ENCODE measurements at regions not wholly inside any gene's neighbourhood (a gene's known extent, or its start where the extent isn't known, plus 50 kb on each side); places are given as distances from the start of the nearest gene placed in this dataset.

DNA sequence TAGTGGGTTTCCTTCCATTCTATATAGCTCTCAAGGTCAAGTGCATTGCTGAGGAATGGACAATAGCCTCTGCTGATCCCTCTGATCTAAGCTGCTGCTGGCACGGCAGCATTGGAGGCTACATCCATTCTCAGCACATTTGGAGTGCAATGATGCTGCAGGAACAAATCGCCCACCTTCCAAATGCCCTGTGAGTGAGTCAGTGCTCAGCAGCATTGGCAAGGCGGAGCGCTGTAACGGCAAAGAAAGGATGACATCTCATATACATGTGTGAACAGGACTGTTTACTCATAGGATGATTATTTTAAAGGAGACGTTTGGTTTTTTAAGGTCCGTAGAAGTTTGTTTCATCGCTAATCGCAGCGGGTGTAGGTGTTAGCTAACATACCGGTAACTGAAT is 408.7 kb downstream of the ARHGEF28 start:
- TF ChIP-seq, protein P1, sequence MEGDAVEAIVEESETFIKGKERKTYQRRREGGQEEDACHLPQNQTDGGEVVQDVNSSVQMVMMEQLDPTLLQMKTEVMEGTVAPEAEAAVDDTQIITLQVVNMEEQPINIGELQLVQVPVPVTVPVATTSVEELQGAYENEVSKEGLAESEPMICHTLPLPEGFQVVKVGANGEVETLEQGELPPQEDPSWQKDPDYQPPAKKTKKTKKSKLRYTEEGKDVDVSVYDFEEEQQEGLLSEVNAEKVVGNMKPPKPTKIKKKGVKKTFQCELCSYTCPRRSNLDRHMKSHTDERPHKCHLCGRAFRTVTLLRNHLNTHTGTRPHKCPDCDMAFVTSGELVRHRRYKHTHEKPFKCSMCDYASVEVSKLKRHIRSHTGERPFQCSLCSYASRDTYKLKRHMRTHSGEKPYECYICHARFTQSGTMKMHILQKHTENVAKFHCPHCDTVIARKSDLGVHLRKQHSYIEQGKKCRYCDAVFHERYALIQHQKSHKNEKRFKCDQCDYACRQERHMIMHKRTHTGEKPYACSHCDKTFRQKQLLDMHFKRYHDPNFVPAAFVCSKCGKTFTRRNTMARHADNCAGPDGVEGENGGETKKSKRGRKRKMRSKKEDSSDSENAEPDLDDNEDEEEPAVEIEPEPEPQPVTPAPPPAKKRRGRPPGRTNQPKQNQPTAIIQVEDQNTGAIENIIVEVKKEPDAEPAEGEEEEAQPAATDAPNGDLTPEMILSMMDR (IDR thresholded peaks at IDR 0.05), result no peak
- no peak for TF ChIP-seq POLR2A (IDR thresholded peaks at IDR 0.05)
